Endothelial cell of umbilical vein (primary cell): ENCODE measurements at regions not wholly inside any gene's neighbourhood (a gene's known extent, or its start where the extent isn't known, plus 50 kb on each side); places are given as distances from the start of the nearest gene placed in this dataset.

Experiments
- BruUV-seq: library from RNA; stranded (reverse); fragments of 400-500 nt; replicated peaks from 2 replicates; lab custom pipeline; 2021; lab: Mats Ljungman, UMichigan
- CTCF ChIA-PET: fragments of 300-600, 350-600 bp; sonication (Branson Sonifier 250); formaldehyde crosslinking; loops from one replicate; lab custom pipeline; 2021; ENCODE audit warnings: antibody characterized with exemption, inconsistent platforms; lab: Charles Lee
- POLR2A ChIA-PET: fragments of 300-600, 350-600 bp; sonication (Branson Sonifier 250); formaldehyde crosslinking; loops from one replicate; lab custom pipeline; 2021; ENCODE audit warnings: antibody characterized with exemption, inconsistent platforms; lab: Charles Lee
- DNase-seq: peaks from one replicate; pipeline ENCODE4 v3.0.0-alpha.2; 2011; ENCODE audit warnings: low read depth, low spot score
- FAIRE-seq: peaks from 2 replicates; lab custom pipeline; 2011; peaks lifted over from hg19 to GRCh38; lab: Jason Lieb, UNC
- H2AFZ ChIP-seq: 2 replicates; pipeline ENCODE4 v1.6.0; 2012; ENCODE audit warnings: low read depth, low read length, control low read depth, inconsistent platforms
- H3K27ac ChIP-seq: 2 replicates; pipeline ENCODE4 v1.5.1; 2011; ENCODE audit warnings: low read depth, mild to moderate bottlenecking, control low read depth, low read length, moderate library complexity; ENCODE audit not compliant: insufficient read depth
- H3K27me3 ChIP-seq, 2 experiments: 2 replicates each; pipeline versions ENCODE4 v1.6.0 to v1.6.1; 2011; ENCODE audit warnings: low read length in 2 of 2, mixed read lengths in 1 of 2; ENCODE audit not compliant: control insufficient read depth in 2 of 2, insufficient read depth in 2 of 2
- H3K36me3 ChIP-seq, 2 experiments: 2 replicates in 1 of 2; 3 replicates in 1 of 2; pipeline ENCODE4 v1.5.1; 2011; ENCODE audit warnings: low read length in 2 of 2, mild to moderate bottlenecking in 1 of 2, moderate library complexity in 1 of 2; ENCODE audit not compliant: control insufficient read depth in 2 of 2, insufficient read depth in 2 of 2; ENCODE audit errors: extremely low read depth in 1 of 2
- H3K4me1 ChIP-seq: 3 replicates; pipeline ENCODE4 v1.5.1; 2011; ENCODE audit warnings: mild to moderate bottlenecking, low read length; ENCODE audit not compliant: control insufficient read depth, insufficient read depth; ENCODE audit errors: extremely low read depth
- H3K4me2 ChIP-seq: 2 replicates; pipeline ENCODE4 v1.6.1; 2011; ENCODE audit warnings: low read length, control low read depth, mixed read lengths; ENCODE audit not compliant: insufficient read depth
- H3K4me3 ChIP-seq, 3 experiments: fragments of 200-600 bp in 1 of 3; sonication (generic), shearing (Covaris generic) in 1 of 3; replicated peaks in 1 of 3; 2 replicates each; pipeline ENCODE4 v1.5.1; 2011 to 2016; ENCODE audit warnings: control low read depth in 3 of 3, low read length in 3 of 3, mild to moderate bottlenecking in 2 of 3, inconsistent platforms in 1 of 3, low read depth in 1 of 3, moderate library complexity in 1 of 3; ENCODE audit not compliant: insufficient read depth in 1 of 3
- H3K79me2 ChIP-seq: 2 replicates; pipeline ENCODE4 v1.6.0; 2012; ENCODE audit warnings: low read length, inconsistent platforms; ENCODE audit not compliant: control insufficient read depth, insufficient read depth
- H3K9ac ChIP-seq: replicated peaks from 2 replicates; pipeline ENCODE3; 2011; ENCODE audit warnings: low read length, control low read depth; ENCODE audit not compliant: insufficient read depth; ENCODE audit errors: extremely low read depth
- H3K9me1 ChIP-seq: replicated peaks from 3 replicates; pipeline ENCODE4 v1.6.0; 2011; ENCODE audit warnings: mild to moderate bottlenecking, low read length; ENCODE audit not compliant: control insufficient read depth, insufficient read depth; ENCODE audit errors: extremely low read depth
- H3K9me3 ChIP-seq: replicated peaks from 2 replicates; pipeline ENCODE4 v1.5.1; 2012; ENCODE audit warnings: low read length, inconsistent platforms; ENCODE audit not compliant: control insufficient read depth, insufficient read depth
- H4K20me1 ChIP-seq: replicated peaks from 2 replicates; pipeline ENCODE3; 2011; ENCODE audit warnings: mild to moderate bottlenecking, low read length; ENCODE audit not compliant: control insufficient read depth, insufficient read depth; ENCODE audit errors: extremely low read depth
- EZH2 ChIP-seq: IDR thresholded peaks from 2 replicates; pipeline ENCODE4 v1.6.1; 2012; ENCODE audit warnings: borderline replicate concordance, low read depth, mild to moderate bottlenecking, moderate library complexity, low read length, inconsistent platforms; ENCODE audit not compliant: severe bottlenecking
- FOS ChIP-seq: IDR thresholded peaks from 2 replicates; pipeline ENCODE4 v1.6.1; 2011; ENCODE audit warnings: mild to moderate bottlenecking, low read length, moderate library complexity, borderline replicate concordance; ENCODE audit not compliant: insufficient read depth
- GATA2 ChIP-seq: IDR thresholded peaks from 2 replicates; pipeline ENCODE4 v1.7.0; 2011; ENCODE audit warnings: low read depth, mild to moderate bottlenecking, moderate library complexity, mixed read lengths, low read length; ENCODE audit not compliant: insufficient read length, insufficient read depth
- JUN ChIP-seq: IDR thresholded peaks from 2 replicates; pipeline ENCODE4 v1.6.1; 2011; ENCODE audit warnings: borderline replicate concordance, low read depth; ENCODE audit not compliant: insufficient read length, insufficient read depth
- MYC ChIP-seq: IDR thresholded peaks from one replicate; pipeline ENCODE4 v1.6.1; 2011; ENCODE audit warnings: mild to moderate bottlenecking, low read depth, low read length
- POLR2A ChIP-seq: IDR thresholded peaks from 2 replicates; pipeline ENCODE4 v1.6.1; 2012; ENCODE audit warnings: low read depth, mild to moderate bottlenecking, control low read depth, low read length
- POLR2AphosphoS5 ChIP-seq: IDR thresholded peaks from 2 replicates; pipeline ENCODE4 v1.6.1; 2012; ENCODE audit warnings: low read depth, mild to moderate bottlenecking, control low read depth, low read length, moderate library complexity; ENCODE audit not compliant: insufficient read depth
- dilution Hi-C: fragments of 300-500 bp; cut with MboI; formaldehyde crosslinking; loops from one replicate; pipeline ENCODE4 v1.15.0; 2019; ENCODE audit warnings: low sequenced_read_pairs; ENCODE audit not compliant: extremely low pct_ligation_motif_present
- intact Hi-C: fragments of 100-400 bp; cut with micrococcal nuclease; formaldehyde crosslinking; loops from one replicate; pipeline ENCODE4 v1.10.0; 2022
- TF ChIP-seq, protein P1 (sequence below), 2 donors: IDR thresholded peaks; 1 replicate in 1 of 2; 2 replicates in 1 of 2; pipeline ENCODE4 v1.5.1; 2011; ENCODE audit warnings: low read length in 2 of 2, mild to moderate bottlenecking in 2 of 2, moderate library complexity in 2 of 2, control low read depth in 1 of 2, inconsistent platforms in 1 of 2, low read depth in 1 of 2; ENCODE audit not compliant: insufficient read depth in 1 of 2; ENCODE audit errors: extremely low read depth in 1 of 2

- no peaks in the 10 kb centered on the region for H3K36me3 ChIP-seq
- H3K79me2 ChIP-seq: no peaks in the 10 kb centered on the region
- H3K27me3 ChIP-seq: no peaks in the 10 kb centered on the region
- no peak overlapping the region for H3K9ac ChIP-seq
- H3K4me2 ChIP-seq: no peak overlapping the region
- no TSS peak for BruUV-seq
- no peaks in the 10 kb centered on the region for H3K9me3 ChIP-seq
- DNase-seq (no peak), FAIRE-seq (no peak)
- no peak overlapping the region for H3K27ac ChIP-seq
- CTCF ChIA-PET: no interaction called here
- H3K4me1 ChIP-seq: no peaks in the 10 kb centered on the region
- POLR2A ChIA-PET: no interaction called here
- intact Hi-C loops: no loop called here
- TF ChIP-seq, protein P1, sequence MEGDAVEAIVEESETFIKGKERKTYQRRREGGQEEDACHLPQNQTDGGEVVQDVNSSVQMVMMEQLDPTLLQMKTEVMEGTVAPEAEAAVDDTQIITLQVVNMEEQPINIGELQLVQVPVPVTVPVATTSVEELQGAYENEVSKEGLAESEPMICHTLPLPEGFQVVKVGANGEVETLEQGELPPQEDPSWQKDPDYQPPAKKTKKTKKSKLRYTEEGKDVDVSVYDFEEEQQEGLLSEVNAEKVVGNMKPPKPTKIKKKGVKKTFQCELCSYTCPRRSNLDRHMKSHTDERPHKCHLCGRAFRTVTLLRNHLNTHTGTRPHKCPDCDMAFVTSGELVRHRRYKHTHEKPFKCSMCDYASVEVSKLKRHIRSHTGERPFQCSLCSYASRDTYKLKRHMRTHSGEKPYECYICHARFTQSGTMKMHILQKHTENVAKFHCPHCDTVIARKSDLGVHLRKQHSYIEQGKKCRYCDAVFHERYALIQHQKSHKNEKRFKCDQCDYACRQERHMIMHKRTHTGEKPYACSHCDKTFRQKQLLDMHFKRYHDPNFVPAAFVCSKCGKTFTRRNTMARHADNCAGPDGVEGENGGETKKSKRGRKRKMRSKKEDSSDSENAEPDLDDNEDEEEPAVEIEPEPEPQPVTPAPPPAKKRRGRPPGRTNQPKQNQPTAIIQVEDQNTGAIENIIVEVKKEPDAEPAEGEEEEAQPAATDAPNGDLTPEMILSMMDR (IDR thresholded peaks at IDR 0.05; ENCODE audit: extremely low read depth in 1 of 2, insufficient read depth in 1 of 2, low read depth in 1 of 2, low read length in 2 of 2): no peak
- TF ChIP-seq JUN (no peak), GATA2 (no peak), EZH2 (no peak), MYC (no peak), POLR2A (no peak), FOS (no peak), POLR2AphosphoS5 (no peak)
- dilution Hi-C loops: no loop called here
- H2AFZ ChIP-seq: no peak overlapping the region
- no peaks in the 10 kb centered on the region for H3K9me1 ChIP-seq
- no peaks in the 10 kb centered on the region for H4K20me1 ChIP-seq
- no peak overlapping the region for H3K4me3 ChIP-seq
Measured at GRCh38 chr12:30082381-30082780, 298.6 kb upstream of the TMTC1 start.
